ENCODE measurements at regions not wholly inside any gene's neighbourhood (a gene's known extent, or its start where the extent isn't known, plus 50 kb on each side); places are given as distances from the start of the nearest gene placed in this dataset.

- Histone ChIP-seq H4K20me1 (ENCODE audit: insufficient read depth) (no peaks in the 10 kb centered on the region), H3K36me3 (ENCODE audit: control insufficient read depth in 1 of 2, insufficient read depth in 2 of 2, low read length in 2 of 2) (no peaks in the 10 kb centered on the region), H3K27me3 (ENCODE audit: insufficient read depth, low read length) (no peaks in the 10 kb centered on the region), H3K27ac (ENCODE audit: low read depth, low read length) (no peak overlapping the region), H3K4me1 (ENCODE audit: control insufficient read depth in 1 of 2, insufficient read depth in 2 of 2, low read length in 2 of 2) (no peaks in the 10 kb centered on the region), H2AFZ (ENCODE audit: low read depth, low read length, poor library complexity, severe bottlenecking) (no peak overlapping the region), H3K9me2 (ENCODE audit: insufficient read depth) (no peaks in the 10 kb centered on the region), H3K4me2 (ENCODE audit: low read length) (no peak overlapping the region), H3K9ac (ENCODE audit: low read length) (no peak overlapping the region), H3K9me3 (ENCODE audit: control insufficient read depth in 1 of 2, insufficient read depth in 1 of 2, low read depth in 1 of 2, low read length in 2 of 2) (peaks cover 0 to 9% of the 10 kb centered on the region in 2 experiments; a peak in 2 of 4 replicates), H3K4me3 (replicated peaks in 1 of 2; ENCODE audit: low read depth in 1 of 2, low read length in 2 of 2) (no peak overlapping the region), H3K79me2 (ENCODE audit: insufficient read depth, low read length) (no peaks in the 10 kb centered on the region)
- TF ChIP-seq POLR2AphosphoS5 (IDR thresholded peaks at IDR 0.05; ENCODE audit: low read depth, low read length): no peak
- TF ChIP-seq CEBPB (IDR thresholded peaks at IDR 0.05; ENCODE audit: low read depth): no peak
- no peak for TF ChIP-seq FOSL1 (IDR thresholded peaks at IDR 0.05; ENCODE audit: low read depth)
- no peak for TF ChIP-seq CBX3 (IDR thresholded peaks at IDR 0.05; ENCODE audit: low read depth)
- no peak for TF ChIP-seq EGR1 (IDR thresholded peaks at IDR 0.05; ENCODE audit: low read depth)
- no peak for TF ChIP-seq TCF7L2 (IDR thresholded peaks at IDR 0.05; ENCODE audit: borderline replicate concordance, extremely low read depth, insufficient read depth, insufficient read length)
- no peak for TF ChIP-seq EZH2phosphoT487 (IDR thresholded peaks at IDR 0.05; ENCODE audit: borderline replicate concordance)
- TF ChIP-seq JUND (IDR thresholded peaks at IDR 0.05): no peak
- TF ChIP-seq CTCF (IDR thresholded peaks at IDR 0.05 in 2 of 3, conservative IDR thresholded peaks at IDR 0.05 in 1 of 3; ENCODE audit: borderline replicate concordance in 1 of 3, insufficient read depth in 1 of 3, low read depth in 2 of 3, low read length in 2 of 3): no peak
- no peak for TF ChIP-seq SIN3A (IDR thresholded peaks at IDR 0.05; ENCODE audit: low read depth)
- no peak for TF ChIP-seq ZFX (IDR thresholded peaks at IDR 0.05)
- no peak for TF ChIP-seq ELF1 (IDR thresholded peaks at IDR 0.05; ENCODE audit: borderline replicate concordance, low read depth)
- TF ChIP-seq SP1 (IDR thresholded peaks at IDR 0.05; ENCODE audit: low read depth): no peak
- TF ChIP-seq ATF3 (IDR thresholded peaks at IDR 0.05): no peak
- intact Hi-C loops (cut with micrococcal nuclease): no loop called here
- ChIA-PET RAD21 (ENCODE audit: low non-redundant PET in 1 of 2, low total read pairs in 2 of 2, uncharacterized antibody in 2 of 2, unreplicated experiment in 2 of 2) (no interaction called here), CTCF (no interaction called here), POLR2A (no interaction called here)
- BruUV-seq (replicated peaks): no TSS peak
- DNase-seq (ENCODE audit: low read depth, low spot score) (no peak), ATAC-seq (no peak)
These were observed 259.8 kb downstream of the FBXO15 start for GRCh38 chr18:73887801-73888200.
